ENCODE measurements at regions not wholly inside any gene's neighbourhood (a gene's known extent, or its start where the extent isn't known, plus 50 kb on each side); places are given as distances from the start of the nearest gene placed in this dataset.

- Mint-ChIP-seq H3K36me3 (ENCODE audit: low read depth) (peaks cover 3% of the 10 kb centered on the region), H3K4me3 (peak overlapping the region; percentile 57), H3K27me3 (no peaks in the 10 kb centered on the region), H3K27ac (peak overlapping the region; percentile 94), H3K4me1 (peaks cover 36% of the 10 kb centered on the region)
- no peak for DNase-seq
- ATAC-seq, result peak; percentile 3
- no peaks in the 10 kb centered on the region for H3K9me3 ChIP-seq (ENCODE audit: control insufficient read depth, low read length, poor library complexity, severe bottlenecking)
Observed at GRCh38 chr12:3951380-3952135, 78.4 kb upstream of the PARP11 start.

GRCh38 chr12:3950714-3951320 lies 77.6 kb upstream of the PARP11 start:
- ATAC-seq (peak; percentile 69), DNase-seq (no peak)
- H3K4me3 Mint-ChIP-seq, result peak overlapping the region; percentile 67
- peak overlapping the region; percentile 94 for H3K27ac Mint-ChIP-seq
- no peaks in the 10 kb centered on the region for H3K27me3 Mint-ChIP-seq
- H3K4me1 Mint-ChIP-seq, result peaks cover 42% of the 10 kb centered on the region
- peaks cover 7% of the 10 kb centered on the region for H3K36me3 Mint-ChIP-seq (ENCODE audit: low read depth)
- H3K9me3 ChIP-seq (ENCODE audit: control insufficient read depth, low read length, poor library complexity, severe bottlenecking), result no peaks in the 10 kb centered on the region

GRCh38 chr12:3947781-3948180 lies 74.6 kb upstream of the PARP11 start:
- DNase-seq, result no peak

GRCh38 chr12:3945671-3946070 lies 72.5 kb upstream of the PARP11 start:
- no peak for ATAC-seq
- H3K4me1 Mint-ChIP-seq, result peaks cover 28% of the 10 kb centered on the region
- DNase-seq, result no peak
- H3K4me3 Mint-ChIP-seq, result no peak overlapping the region
- H3K27me3 Mint-ChIP-seq, result no peaks in the 10 kb centered on the region
- H3K27ac Mint-ChIP-seq, result peak overlapping the region; percentile 94
- peaks cover 9% of the 10 kb centered on the region for H3K36me3 Mint-ChIP-seq (ENCODE audit: low read depth)
- H3K9me3 ChIP-seq (ENCODE audit: control insufficient read depth, low read length, poor library complexity, severe bottlenecking), result no peaks in the 10 kb centered on the region

More at GRCh38 chr12:3947781-3948180, 74.6 kb upstream of the PARP11 start:
- Mint-ChIP-seq H3K4me3 (no peak overlapping the region), H3K27me3 (no peaks in the 10 kb centered on the region), H3K4me1 (peaks cover 40% of the 10 kb centered on the region), H3K36me3 (ENCODE audit: low read depth) (peaks cover 9% of the 10 kb centered on the region), H3K27ac (peak overlapping the region; percentile 94)
- ATAC-seq, result peak; percentile 84
- no peaks in the 10 kb centered on the region for H3K9me3 ChIP-seq (ENCODE audit: control insufficient read depth, low read length, poor library complexity, severe bottlenecking)

GRCh38 chr12:3944620-3945019 lies 71.4 kb upstream of the PARP11 start:
- ATAC-seq (no peak), DNase-seq (no peak)
- peaks cover 24% of the 10 kb centered on the region for H3K4me1 Mint-ChIP-seq
- H3K27ac Mint-ChIP-seq, result peak overlapping the region; percentile 94
- no peak overlapping the region for H3K4me3 Mint-ChIP-seq
- no peaks in the 10 kb centered on the region for H3K9me3 ChIP-seq (ENCODE audit: control insufficient read depth, low read length, poor library complexity, severe bottlenecking)
- H3K36me3 Mint-ChIP-seq (ENCODE audit: low read depth), result peaks cover 9% of the 10 kb centered on the region
- H3K27me3 Mint-ChIP-seq, result no peaks in the 10 kb centered on the region

- no peak overlapping the region for H3K27ac Mint-ChIP-seq
- ATAC-seq, result no peak
- H3K9me3 ChIP-seq (ENCODE audit: control insufficient read depth, low read length, poor library complexity, severe bottlenecking), result no peaks in the 10 kb centered on the region
- peaks cover 5% of the 10 kb centered on the region for H3K36me3 Mint-ChIP-seq (ENCODE audit: low read depth)
- H3K4me3 Mint-ChIP-seq, result no peak overlapping the region
- peaks cover 27% of the 10 kb centered on the region for H3K4me1 Mint-ChIP-seq
- H3K27me3 Mint-ChIP-seq, result no peaks in the 10 kb centered on the region
- no peak for DNase-seq
Observed at GRCh38 chr12:3938042-3938544, 64.9 kb upstream of the PARP11 start.

GRCh38 chr12:3935078-3935477 lies 61.9 kb upstream of the PARP11 start:
- H3K27ac Mint-ChIP-seq, result peak overlapping the region; percentile 99
- DNase-seq, result no peak
- no peaks in the 10 kb centered on the region for H3K9me3 ChIP-seq (ENCODE audit: control insufficient read depth, low read length, poor library complexity, severe bottlenecking)
- peak overlapping the region; percentile 89 for H3K4me3 Mint-ChIP-seq
- H3K27me3 Mint-ChIP-seq, result no peaks in the 10 kb centered on the region
- peak; percentile 35 for ATAC-seq
- peaks cover 5% of the 10 kb centered on the region for H3K36me3 Mint-ChIP-seq (ENCODE audit: low read depth)
- H3K4me1 Mint-ChIP-seq, result peaks cover 37% of the 10 kb centered on the region

- Mint-ChIP-seq H3K27me3 (no peaks in the 10 kb centered on the region), H3K4me1 (peaks cover 43% of the 10 kb centered on the region), H3K36me3 (ENCODE audit: low read depth) (peaks cover 5% of the 10 kb centered on the region), H3K4me3 (peak overlapping the region; percentile 89), H3K27ac (peak overlapping the region; percentile 99)
- no peaks in the 10 kb centered on the region for H3K9me3 ChIP-seq (ENCODE audit: control insufficient read depth, low read length, poor library complexity, severe bottlenecking)
- peak; percentile 27 for ATAC-seq
- DNase-seq, result no peak
Observed at GRCh38 chr12:3933819-3934192, 60.6 kb upstream of the PARP11 start.

- no peaks in the 10 kb centered on the region for H3K9me3 ChIP-seq (ENCODE audit: control insufficient read depth, low read length, poor library complexity, severe bottlenecking)
- Mint-ChIP-seq H3K4me1 (peaks cover 43% of the 10 kb centered on the region), H3K27me3 (no peaks in the 10 kb centered on the region), H3K27ac (peak overlapping the region; percentile 99), H3K4me3 (peak overlapping the region; percentile 89), H3K36me3 (ENCODE audit: low read depth) (peaks cover 5% of the 10 kb centered on the region)
- ATAC-seq (peak; percentile 70), DNase-seq (no peak)
Observed at GRCh38 chr12:3933074-3933818, 60.0 kb upstream of the PARP11 start.

- no peak for ATAC-seq
- no peak overlapping the region for H3K4me3 Mint-ChIP-seq
Observed at GRCh38 chr12:3931776-3932175, 58.6 kb upstream of the PARP11 start.

GRCh38 chr12:3931206-3931605 lies 58.0 kb upstream of the PARP11 start:
- DNase-seq (peak in 2 of 3 donors; percentile 12 to 17), ATAC-seq (peak; percentile 84)
- H3K4me3 Mint-ChIP-seq, result peak overlapping the region; percentile 36
- H3K27ac Mint-ChIP-seq, result peak overlapping the region; percentile 75
- H3K4me1 Mint-ChIP-seq, result peaks cover 43% of the 10 kb centered on the region
- H3K27me3 Mint-ChIP-seq, result no peaks in the 10 kb centered on the region
- H3K9me3 ChIP-seq (ENCODE audit: control insufficient read depth, low read length, poor library complexity, severe bottlenecking), result no peaks in the 10 kb centered on the region
- H3K36me3 Mint-ChIP-seq (ENCODE audit: low read depth), result peaks cover 5% of the 10 kb centered on the region

More at GRCh38 chr12:3931776-3932175, 58.6 kb upstream of the PARP11 start:
- H3K36me3 Mint-ChIP-seq (ENCODE audit: low read depth), result peaks cover 5% of the 10 kb centered on the region
- H3K27me3 Mint-ChIP-seq, result no peaks in the 10 kb centered on the region
- no peaks in the 10 kb centered on the region for H3K9me3 ChIP-seq (ENCODE audit: control insufficient read depth, low read length, poor library complexity, severe bottlenecking)
- no peak for DNase-seq
- H3K4me1 Mint-ChIP-seq, result peaks cover 43% of the 10 kb centered on the region
- H3K27ac Mint-ChIP-seq, result peak overlapping the region; percentile 75

- H3K27me3 Mint-ChIP-seq, result no peaks in the 10 kb centered on the region
- DNase-seq (no peak), ATAC-seq (no peak)
- H3K27ac Mint-ChIP-seq, result peak overlapping the region; percentile 75
- H3K4me1 Mint-ChIP-seq, result peaks cover 39% of the 10 kb centered on the region
- H3K9me3 ChIP-seq (ENCODE audit: control insufficient read depth, low read length, poor library complexity, severe bottlenecking), result no peaks in the 10 kb centered on the region
- H3K4me3 Mint-ChIP-seq, result no peak overlapping the region
- peaks cover 3% of the 10 kb centered on the region for H3K36me3 Mint-ChIP-seq (ENCODE audit: low read depth)
Observed at GRCh38 chr12:3929875-3930615, 56.8 kb upstream of the PARP11 start.

Measured in T-helper 17 cell (primary cell).